NCI-H446 (cell line): ENCODE measurements at regions not wholly inside any gene's neighbourhood (a gene's known extent, or its start where the extent isn't known, plus 50 kb on each side); places are given as distances from the start of the nearest gene placed in this dataset.

Source experiments
- DNase-seq, 2 experiments: peaks; one replicate each; lab custom pipeline; 2025; lab: John Stamatoyannopoulos, UW

DNA sequence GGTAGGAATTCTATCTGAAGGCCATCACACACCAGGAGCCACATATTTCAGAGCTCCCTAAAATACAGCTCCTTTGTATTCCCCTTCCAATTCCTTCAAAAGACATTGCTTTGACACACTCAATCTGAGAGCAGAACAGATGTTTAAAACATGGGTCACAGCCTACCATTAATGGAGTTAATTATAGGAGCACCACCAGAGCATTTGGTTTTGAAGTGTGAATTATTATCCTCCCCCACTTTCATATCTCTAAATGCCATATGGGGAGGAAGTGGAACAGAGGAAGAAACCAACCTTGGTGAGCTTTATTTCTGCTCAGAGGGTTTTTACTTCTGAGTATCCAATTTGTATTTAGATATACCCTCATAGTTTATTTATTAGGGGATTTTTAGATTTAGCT lies 50.7 kb upstream of the TNFRSF21 start:
- no peak for DNase-seq

DNA sequence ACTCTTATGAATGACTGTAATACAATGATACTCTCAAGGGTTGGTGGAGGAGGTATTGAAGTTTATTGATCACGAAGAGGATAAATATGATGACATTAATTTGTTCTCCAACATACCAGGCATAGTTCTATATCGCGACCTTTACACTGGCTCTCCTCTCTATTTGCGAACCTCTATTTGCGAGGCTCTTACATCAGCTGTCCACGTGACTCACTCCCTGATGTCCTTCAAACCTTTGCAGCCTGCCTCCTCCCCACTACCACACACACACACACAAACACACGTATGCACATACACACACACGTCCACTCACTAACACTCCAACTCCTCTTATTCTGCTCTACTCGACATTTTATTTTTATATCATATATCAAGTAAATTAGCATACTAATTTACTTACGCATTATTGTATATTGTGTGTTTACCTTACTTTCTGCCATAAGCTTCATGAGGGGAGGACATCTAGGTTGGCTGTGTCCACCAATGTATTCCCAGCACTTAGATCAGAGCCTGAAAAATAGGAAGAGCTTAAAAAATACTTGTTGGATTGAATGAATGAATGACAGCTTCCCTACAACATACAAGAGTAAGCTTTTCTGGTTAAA lies 53.3 kb upstream of the TNFRSF21 start:
- DNase-seq = no peak

- no peak for DNase-seq
Measured at GRCh38 chr6:47363736-47364135, 54.0 kb upstream of the TNFRSF21 start.

GRCh38 chr6:47366335-47366890 lies 56.7 kb upstream of the TNFRSF21 start:
- DNase-seq = no peak

- no peak for DNase-seq
Measured at GRCh38 chr6:47371139-47371869, 61.6 kb upstream of the TNFRSF21 start.

DNA sequence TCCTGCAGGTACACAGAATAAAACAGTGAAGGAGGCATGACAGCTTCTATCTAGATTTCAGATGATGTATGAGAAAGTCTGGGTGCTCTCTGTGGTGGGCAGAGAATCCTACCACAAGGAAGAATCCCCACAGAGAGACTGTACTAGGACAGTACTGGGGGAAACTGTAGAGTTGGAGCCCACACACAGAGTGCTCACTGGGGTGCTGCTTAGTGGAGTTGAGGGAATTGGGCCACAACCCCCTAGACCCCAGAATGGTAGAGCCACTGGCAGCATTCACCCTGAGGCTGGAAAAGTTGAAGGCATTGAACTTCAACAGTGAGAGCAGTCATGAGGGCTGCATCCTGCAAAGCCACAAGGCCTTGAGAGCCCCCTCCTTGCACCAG lies 62.2 kb upstream of the TNFRSF21 start:
- DNase-seq = no peak

- no peak for DNase-seq
Measured at GRCh38 chr6:47372318-47372717, 62.6 kb upstream of the TNFRSF21 start.

GRCh38 chr6:47375426-47375825 lies 65.7 kb upstream of the TNFRSF21 start:
- DNase-seq = no peak

DNA sequence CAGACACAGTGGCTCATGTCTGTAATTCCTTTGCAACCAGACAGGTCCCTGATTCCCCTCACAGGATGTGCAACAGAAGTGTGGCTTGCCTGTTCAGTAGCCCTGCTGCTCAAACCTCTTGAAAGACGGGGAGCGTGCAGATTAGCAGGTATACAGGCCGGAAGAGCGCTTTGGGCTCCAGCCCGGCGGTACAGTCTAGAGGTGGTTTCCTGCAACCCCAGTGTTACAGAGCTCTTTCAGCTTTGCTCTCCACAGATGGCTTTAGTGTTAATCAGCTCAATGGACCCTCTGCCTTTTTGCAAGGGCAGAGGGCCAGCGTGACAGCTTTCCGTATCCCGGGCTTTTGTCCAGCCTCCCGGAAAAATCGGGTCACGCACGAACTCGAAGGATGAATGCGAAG lies 67.2 kb upstream of the TNFRSF21 start:
- DNase-seq = no peak

GRCh38 chr6:47377971-47378370 lies 68.3 kb upstream of the TNFRSF21 start:
- no peak for DNase-seq

- DNase-seq = no peak
Measured at GRCh38 chr6:47379328-47379727, 69.6 kb upstream of the TNFRSF21 start.

DNA sequence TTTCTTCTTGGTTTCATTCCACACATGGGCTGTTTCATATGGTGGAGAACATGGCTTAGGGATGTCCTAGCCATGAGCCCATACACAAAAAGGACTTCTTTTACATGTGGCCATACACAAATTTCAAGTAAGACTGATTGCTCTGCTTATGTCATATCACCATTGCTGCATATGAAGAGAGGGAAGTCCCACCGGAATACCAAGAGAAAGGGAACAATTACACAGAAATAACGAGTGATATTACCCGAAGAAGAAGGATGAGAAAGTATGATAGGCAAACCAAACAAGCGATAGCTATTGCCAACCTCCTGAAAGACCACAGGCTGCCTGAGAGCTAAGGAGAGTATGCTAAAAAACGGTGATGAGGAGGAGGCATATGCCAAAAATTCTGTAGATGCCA lies 70.5 kb upstream of the TNFRSF21 start:
- DNase-seq = no peak

DNA sequence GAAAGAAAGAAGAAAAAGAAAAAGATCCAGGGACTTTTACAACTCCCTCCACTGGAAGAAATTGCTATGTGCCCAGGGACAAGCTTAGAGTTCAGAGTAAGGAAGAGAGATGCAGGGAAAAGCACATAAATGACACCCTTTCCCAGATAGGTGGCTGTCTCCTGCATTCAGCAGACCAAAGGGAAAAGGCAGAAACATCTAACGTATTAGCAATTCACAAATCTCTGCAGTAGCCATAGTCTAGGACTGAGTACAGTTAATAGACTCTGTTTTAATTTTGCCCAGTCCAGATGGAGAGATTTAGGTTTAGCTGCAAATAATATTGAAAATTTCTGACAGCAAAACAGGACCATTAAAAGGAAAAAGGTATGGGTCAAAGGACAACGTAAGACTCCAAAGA lies 71.3 kb upstream of the TNFRSF21 start:
- no peak for DNase-seq

DNA sequence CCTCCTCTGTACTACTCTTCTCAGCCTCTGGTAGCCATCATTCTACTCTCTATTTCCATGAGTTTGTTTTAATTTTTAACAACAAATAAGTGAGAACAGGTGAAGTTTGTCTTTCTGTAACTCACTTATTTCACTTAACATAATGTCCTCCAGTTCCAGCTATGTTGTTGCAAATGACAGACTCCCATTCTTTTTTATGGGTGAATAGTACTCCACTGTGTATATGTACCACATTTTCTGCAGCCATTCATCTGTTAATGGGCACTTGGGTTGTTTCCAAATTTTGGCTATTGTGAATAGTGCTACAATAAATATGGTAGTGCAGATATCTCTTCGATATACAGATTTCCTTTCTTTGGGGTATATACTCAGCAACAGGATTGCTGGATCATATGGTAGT lies 73.7 kb upstream of the TNFRSF21 start:
- no peak for DNase-seq

DNA sequence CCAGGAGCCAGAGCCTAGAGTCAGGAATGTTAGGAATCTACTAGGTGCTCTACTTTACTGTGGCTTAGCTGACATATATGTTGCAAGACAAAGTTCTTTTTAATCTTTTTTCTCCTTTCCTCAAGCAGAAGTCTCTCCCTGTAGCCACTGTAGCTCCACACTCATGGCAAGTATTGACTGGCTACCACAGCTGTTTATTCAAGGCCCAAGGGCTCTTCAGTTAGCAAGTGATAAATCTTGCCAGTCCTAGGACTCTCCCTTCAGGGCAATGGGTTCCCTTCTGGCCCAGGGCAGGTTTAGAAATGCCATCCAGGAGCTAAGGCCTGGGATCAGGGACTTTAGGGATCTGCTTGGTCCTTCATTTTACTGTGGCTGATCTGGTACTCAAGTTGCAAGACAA lies 82.0 kb upstream of the TNFRSF21 start:
- no peak for DNase-seq

GRCh38 chr6:47392251-47392650 lies 82.5 kb upstream of the TNFRSF21 start:
- DNase-seq = no peak

DNA sequence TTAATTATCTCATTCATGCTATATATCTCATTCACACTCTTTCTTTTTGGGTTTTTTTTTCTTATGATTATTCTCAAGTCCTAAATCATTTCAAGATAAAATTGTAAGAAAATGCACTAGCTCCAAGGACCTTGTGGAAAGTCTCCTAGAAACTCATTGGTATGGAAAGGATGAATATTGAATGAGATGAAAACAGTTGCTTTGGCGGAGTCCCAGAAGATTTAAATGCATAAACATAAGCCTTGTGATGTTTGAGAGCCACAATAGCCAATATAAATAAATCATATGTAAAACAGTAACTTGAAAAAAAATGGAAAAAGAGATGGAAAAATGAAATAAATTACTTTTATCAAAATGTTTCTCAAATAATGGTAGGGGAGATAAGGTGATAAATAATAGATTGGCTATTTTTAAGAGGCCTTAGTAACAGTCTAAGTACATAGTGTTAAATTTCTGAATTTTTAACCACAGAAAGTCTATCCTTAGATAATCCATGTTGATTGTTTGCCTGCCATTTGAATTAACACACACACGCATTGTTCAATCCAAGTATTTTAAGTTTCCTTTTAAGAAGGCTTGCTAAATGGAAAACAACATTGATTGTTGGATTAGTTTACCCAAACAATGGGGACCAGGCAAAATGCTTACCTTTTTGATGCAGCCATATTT lies 81.1 kb upstream of the CD2AP start:
- no peak for DNase-seq

DNA sequence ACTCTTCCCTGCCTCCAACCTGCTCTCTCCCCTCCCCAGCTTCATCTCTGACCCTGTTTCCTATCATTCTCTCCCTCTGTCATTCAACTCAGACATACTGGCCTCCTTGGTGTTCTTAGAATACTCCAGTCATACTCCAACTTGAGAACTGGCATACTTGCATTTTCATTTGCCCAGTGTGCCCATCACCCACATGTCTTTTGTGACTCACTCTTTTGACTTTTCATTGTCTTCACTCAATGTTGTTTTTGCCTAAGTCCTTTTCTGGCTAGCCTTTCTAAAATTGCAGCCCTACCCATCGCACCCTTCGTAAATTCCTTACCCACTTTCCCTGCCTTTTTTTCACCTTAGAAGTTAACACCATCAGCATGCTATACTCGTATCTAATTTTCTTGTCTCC lies 77.0 kb upstream of the CD2AP start:
- no peak for DNase-seq

DNA sequence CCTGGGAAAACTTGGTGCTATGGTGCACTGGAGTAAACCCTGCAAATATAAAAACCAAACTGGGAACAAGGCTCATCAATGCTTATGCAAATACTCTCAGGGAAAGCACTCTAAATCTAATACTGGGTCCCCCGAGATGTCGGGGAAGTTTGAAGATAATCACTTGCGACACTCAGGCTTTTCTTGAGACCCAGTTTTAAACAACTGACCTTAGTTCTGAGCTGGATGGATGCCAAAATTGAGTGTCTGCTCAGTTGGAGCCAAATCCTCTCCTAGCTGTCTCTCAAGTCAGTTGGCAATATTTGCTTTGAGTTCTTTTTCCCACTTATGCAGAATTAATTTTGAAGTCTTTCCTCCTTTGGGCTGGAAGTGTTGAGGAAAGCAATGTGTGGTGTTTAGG lies 75.5 kb upstream of the CD2AP start:
- no peak for DNase-seq

GRCh38 chr6:47403056-47403455 lies 74.5 kb upstream of the CD2AP start:
- no peak for DNase-seq

DNA sequence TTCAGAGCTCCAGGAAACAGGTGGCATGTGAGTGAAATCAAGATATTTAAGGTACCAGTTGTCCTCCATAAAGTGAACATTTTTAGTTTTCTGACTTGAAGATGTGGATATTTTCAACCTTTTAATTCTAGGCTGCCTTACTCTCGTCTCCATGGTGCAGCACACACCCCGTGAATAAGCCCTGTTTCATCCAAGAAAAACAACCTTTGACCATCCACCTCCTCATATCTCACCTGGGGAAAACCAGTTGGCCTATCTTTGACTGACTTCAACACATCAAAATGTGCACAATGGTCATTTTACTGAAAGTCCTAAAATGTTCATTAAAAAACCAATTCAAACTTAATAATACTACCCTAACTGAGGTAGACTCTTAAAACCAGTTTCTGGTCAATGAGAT lies 73.8 kb upstream of the CD2AP start:
- no peak for DNase-seq

- DNase-seq = no peak
Measured at GRCh38 chr6:47404435-47404834, 73.2 kb upstream of the CD2AP start.

GRCh38 chr6:47405273-47405672 lies 72.3 kb upstream of the CD2AP start:
- DNase-seq = no peak
